Glutamatergic neuron (in vitro differentiated cells): ENCODE measurements at regions not wholly inside any gene's neighbourhood (a gene's known extent, or its start where the extent isn't known, plus 50 kb on each side); places are given as distances from the start of the nearest gene placed in this dataset.

Experiments
- DNase-seq: peaks from one replicate; pipeline ENCODE4 v3.0.0; 2022
- H3K27ac Mint-ChIP-seq: one replicate; pipeline ENCODE4 v1.8.0; 2020; ENCODE audit warnings: mild to moderate bottlenecking, mixed read lengths, inconsistent platforms; ENCODE audit not compliant: unreplicated experiment
- H3K27me3 Mint-ChIP-seq: one replicate; pipeline ENCODE4 v1.8.0; 2020; ENCODE audit warnings: mild to moderate bottlenecking, moderate library complexity, mixed read lengths, inconsistent platforms; ENCODE audit not compliant: unreplicated experiment
- H3K36me3 Mint-ChIP-seq: one replicate; pipeline ENCODE4 v1.8.0; 2020; ENCODE audit warnings: mild to moderate bottlenecking, mixed read lengths, inconsistent platforms; ENCODE audit not compliant: unreplicated experiment
- H3K4me1 Mint-ChIP-seq: one replicate; pipeline ENCODE4 v1.8.0; 2020; ENCODE audit warnings: mild to moderate bottlenecking, low read depth, mixed read lengths, inconsistent platforms; ENCODE audit not compliant: unreplicated experiment
- H3K4me3 Mint-ChIP-seq: one replicate; pipeline ENCODE4 v1.8.0; 2020; ENCODE audit warnings: mild to moderate bottlenecking, mixed read lengths, inconsistent platforms; ENCODE audit not compliant: unreplicated experiment
- H3K9me3 Mint-ChIP-seq: one replicate; pipeline ENCODE4 v1.8.0; 2020; ENCODE audit warnings: mild to moderate bottlenecking, moderate library complexity, mixed read lengths, inconsistent platforms; ENCODE audit not compliant: unreplicated experiment
- TF ChIP-seq, protein P1 (sequence below): fragments of 200-600 bp; sonication (generic); IDR thresholded peaks from one replicate; pipeline ENCODE4 v1.5.0; 2021; ENCODE audit not compliant: partially characterized antibody, unreplicated experiment

DNA sequence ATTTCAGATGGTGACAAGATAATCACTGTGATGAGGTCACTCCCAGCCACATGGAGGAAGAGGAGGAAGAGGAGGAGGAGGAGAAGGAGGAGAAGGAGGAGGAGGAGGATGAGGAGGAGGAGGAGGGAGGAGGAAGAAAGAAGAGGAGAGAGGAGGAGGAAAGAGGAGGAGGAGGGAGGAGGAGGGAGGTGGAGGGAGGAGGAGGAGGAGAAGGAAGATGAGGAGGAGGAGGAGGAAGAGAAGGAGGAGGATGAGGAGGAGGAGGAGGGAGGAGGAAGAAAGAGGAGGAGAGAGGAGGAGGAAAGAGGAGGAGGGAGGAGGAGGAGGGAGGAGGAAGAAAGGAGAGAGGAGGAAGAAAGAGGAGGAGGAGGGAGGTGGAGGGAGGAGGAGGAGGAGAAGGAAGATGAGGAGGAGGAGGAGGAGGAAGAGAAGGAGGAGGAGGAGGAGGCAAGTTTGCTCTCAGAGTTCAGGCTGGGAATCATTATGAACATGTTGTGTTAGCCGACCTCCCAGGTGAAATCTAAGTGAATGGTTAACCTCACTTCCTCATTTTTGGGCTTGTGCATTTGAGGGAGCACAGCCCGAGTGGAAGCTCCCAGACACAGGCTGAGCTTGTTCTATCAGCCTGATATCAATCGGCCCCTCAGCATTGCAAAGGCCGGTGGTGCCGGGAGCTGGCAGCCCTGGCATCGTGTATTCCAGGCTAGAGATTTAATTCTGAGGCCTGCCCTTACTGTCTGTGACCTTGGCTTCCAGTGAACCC is 236.2 kb upstream of the PITRM1 start:
- Mint-ChIP-seq H3K4me3 (no peak overlapping the region), H3K27me3 (no peaks in the 10 kb centered on the region), H3K4me1 (peaks cover 2% of the 10 kb centered on the region), H3K27ac (no peak overlapping the region), H3K36me3 (peaks cover 10% of the 10 kb centered on the region), H3K9me3 (peaks cover 11% of the 10 kb centered on the region)
- DNase-seq, result no peak
- TF ChIP-seq, protein P1, sequence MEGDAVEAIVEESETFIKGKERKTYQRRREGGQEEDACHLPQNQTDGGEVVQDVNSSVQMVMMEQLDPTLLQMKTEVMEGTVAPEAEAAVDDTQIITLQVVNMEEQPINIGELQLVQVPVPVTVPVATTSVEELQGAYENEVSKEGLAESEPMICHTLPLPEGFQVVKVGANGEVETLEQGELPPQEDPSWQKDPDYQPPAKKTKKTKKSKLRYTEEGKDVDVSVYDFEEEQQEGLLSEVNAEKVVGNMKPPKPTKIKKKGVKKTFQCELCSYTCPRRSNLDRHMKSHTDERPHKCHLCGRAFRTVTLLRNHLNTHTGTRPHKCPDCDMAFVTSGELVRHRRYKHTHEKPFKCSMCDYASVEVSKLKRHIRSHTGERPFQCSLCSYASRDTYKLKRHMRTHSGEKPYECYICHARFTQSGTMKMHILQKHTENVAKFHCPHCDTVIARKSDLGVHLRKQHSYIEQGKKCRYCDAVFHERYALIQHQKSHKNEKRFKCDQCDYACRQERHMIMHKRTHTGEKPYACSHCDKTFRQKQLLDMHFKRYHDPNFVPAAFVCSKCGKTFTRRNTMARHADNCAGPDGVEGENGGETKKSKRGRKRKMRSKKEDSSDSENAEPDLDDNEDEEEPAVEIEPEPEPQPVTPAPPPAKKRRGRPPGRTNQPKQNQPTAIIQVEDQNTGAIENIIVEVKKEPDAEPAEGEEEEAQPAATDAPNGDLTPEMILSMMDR, result no peak

DNA sequence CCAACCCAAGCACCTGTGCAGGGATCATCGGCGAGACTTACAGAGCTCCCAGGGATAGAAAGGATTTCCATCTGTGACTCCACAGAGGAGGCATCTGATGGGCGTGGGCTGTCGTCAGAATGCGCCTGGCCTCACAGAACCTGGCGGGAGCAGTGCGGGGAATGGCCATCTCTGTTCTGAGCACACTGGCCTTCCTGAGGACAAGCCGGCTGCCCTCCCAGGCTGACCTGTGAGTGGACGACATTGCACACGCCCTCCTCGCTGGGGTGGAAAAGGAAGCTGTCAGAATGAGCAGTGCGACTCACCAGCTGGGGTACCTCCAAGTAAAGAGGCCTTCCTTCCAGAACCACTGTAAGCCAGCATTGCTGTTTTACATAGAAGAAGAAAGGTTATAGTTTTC is 234.6 kb upstream of the PITRM1 start:
- peaks cover 10% of the 10 kb centered on the region for H3K36me3 Mint-ChIP-seq
- no peak overlapping the region for H3K27ac Mint-ChIP-seq

DNA sequence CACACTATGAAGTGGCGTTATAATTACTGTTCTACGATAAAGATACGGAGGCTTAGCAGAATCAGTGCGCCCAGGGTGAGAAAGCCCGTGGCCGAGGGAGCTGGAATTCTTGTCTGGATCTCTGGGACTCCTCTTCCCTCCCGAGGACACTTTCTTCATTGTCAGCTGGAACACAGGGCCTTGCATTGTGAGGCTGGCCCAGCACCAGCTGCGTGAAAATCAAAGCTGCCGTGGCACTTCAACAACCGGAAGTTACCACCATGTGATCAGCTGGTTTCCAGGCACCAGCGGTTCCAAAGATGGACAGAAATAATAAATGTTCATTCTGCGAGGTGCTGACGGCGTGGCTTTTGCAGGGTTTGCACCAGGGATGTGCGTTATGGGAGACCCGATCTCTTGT is 234.0 kb upstream of the PITRM1 start:
- H3K9me3 Mint-ChIP-seq, result peaks cover 8% of the 10 kb centered on the region
- peaks cover 3% of the 10 kb centered on the region for H3K4me1 Mint-ChIP-seq
- no peak overlapping the region for H3K4me3 Mint-ChIP-seq
- TF ChIP-seq, protein P1, result no peak
- no peaks in the 10 kb centered on the region for H3K27me3 Mint-ChIP-seq
- H3K27ac Mint-ChIP-seq, result no peak overlapping the region
- DNase-seq, result no peak
- peaks cover 10% of the 10 kb centered on the region for H3K36me3 Mint-ChIP-seq

More for the DNA sequence above, 234.6 kb upstream of the PITRM1 start:
- no peaks in the 10 kb centered on the region for H3K27me3 Mint-ChIP-seq
- peaks cover 8% of the 10 kb centered on the region for H3K9me3 Mint-ChIP-seq
- peaks cover 3% of the 10 kb centered on the region for H3K4me1 Mint-ChIP-seq
- DNase-seq, result no peak
- no peak overlapping the region for H3K4me3 Mint-ChIP-seq
- TF ChIP-seq, protein P1, result no peak

DNA sequence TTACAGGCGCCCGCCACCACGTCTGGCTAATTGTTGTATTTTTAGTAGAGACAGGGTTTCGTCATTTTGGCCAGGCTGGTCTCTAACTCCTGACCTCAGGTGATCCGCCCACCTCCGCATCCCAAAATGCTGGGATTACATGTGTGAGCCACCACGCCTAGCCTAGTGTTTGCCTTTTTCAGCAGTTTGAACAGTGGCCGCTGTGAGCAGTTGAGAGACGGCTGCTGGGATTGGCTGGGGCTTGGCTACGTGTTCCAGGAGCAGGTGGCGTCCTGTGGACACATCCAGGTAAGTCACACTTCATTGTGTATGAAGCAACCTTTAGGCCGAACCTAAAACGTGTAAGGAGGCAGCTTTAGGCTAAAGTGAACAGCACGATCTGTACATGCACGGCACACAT is 231.8 kb upstream of the PITRM1 start:
- TF ChIP-seq, protein P1, result no peak
- Mint-ChIP-seq H3K27ac (no peak overlapping the region), H3K27me3 (peaks cover 2% of the 10 kb centered on the region), H3K4me3 (no peak overlapping the region), H3K9me3 (peaks cover 3% of the 10 kb centered on the region), H3K36me3 (peaks cover 4% of the 10 kb centered on the region), H3K4me1 (peaks cover 8% of the 10 kb centered on the region)
- no peak for DNase-seq

DNA sequence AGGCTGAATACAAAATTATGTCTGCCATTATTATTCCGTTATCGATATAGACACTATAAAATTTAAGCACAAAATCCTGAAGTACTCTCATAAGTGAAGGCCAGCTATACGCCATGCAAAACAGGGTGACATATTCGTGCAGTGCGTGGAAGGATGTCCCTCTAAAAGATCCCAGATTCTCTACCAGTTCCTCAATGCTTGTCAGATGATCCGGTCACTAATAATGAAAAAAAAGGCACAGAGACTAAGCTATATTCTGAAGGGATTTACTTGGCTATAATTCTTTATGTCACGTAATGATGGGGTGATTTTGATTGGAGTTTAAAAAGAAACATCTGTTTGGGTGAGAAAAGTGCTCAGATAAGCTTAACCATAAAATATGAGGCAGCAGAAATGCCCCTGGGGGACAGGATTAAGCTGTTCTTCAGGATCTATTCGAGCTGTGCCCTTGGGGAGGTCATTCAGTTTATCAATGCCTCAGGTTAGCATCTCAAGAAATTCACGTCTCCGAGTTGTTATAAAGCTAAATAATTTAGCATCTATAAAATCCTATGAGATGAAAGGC is 229.7 kb upstream of the PITRM1 start:
- H3K27ac Mint-ChIP-seq, result no peak overlapping the region
- peaks cover 3% of the 10 kb centered on the region for H3K27me3 Mint-ChIP-seq
- H3K36me3 Mint-ChIP-seq, result peaks cover 4% of the 10 kb centered on the region
- peaks cover 12% of the 10 kb centered on the region for H3K4me1 Mint-ChIP-seq
- TF ChIP-seq, protein P1, result no peak
- DNase-seq, result no peak
- H3K9me3 Mint-ChIP-seq, result peaks cover 2% of the 10 kb centered on the region
- no peak overlapping the region for H3K4me3 Mint-ChIP-seq
